ENCODE measurements at regions not wholly inside any gene's neighbourhood (a gene's known extent, or its start where the extent isn't known, plus 50 kb on each side); places are given as distances from the start of the nearest gene placed in this dataset.

DNA sequence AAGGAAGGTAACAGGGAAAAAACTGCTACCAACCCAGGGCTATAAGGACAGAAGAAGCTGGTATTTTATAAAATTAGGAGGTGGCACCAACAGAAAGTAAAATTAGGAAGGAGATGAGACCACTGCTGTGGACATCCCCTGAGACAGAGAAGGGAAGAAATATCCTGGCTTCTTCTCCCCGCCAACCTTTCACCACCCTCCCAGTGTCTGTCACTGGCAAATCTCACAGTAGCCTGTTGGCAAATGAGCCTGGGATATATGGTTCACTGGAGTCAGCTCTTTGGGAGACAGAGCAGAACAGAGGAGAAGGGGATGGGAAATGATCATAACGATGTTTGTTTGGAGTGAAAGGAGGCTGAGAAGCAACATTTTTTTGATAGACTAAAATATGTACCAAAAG is 190.9 kb upstream of the PACRGL start:
- H3K4me3 Mint-ChIP-seq (ENCODE audit: unreplicated experiment): no peak overlapping the region
- no peak overlapping the region for H3K27ac Mint-ChIP-seq (ENCODE audit: low read depth, unreplicated experiment)
- ChIA-PET CTCF (no interaction called here), POLR2A (no interaction called here)
- H3K4me1 Mint-ChIP-seq (ENCODE audit: insufficient read depth, unreplicated experiment): peaks cover 11% of the 10 kb centered on the region
- no TSS peak for BruUV-seq (replicated peaks)
- H3K27me3 Mint-ChIP-seq (ENCODE audit: insufficient read depth, unreplicated experiment): no peaks in the 10 kb centered on the region
- H3K9me3 Mint-ChIP-seq (ENCODE audit: unreplicated experiment): no peaks in the 10 kb centered on the region
- intact Hi-C loops (cut with micrococcal nuclease): no loop called here
- no peaks in the 10 kb centered on the region for H3K36me3 Mint-ChIP-seq (ENCODE audit: insufficient read depth, unreplicated experiment)
- TF ChIP-seq, protein P1, sequence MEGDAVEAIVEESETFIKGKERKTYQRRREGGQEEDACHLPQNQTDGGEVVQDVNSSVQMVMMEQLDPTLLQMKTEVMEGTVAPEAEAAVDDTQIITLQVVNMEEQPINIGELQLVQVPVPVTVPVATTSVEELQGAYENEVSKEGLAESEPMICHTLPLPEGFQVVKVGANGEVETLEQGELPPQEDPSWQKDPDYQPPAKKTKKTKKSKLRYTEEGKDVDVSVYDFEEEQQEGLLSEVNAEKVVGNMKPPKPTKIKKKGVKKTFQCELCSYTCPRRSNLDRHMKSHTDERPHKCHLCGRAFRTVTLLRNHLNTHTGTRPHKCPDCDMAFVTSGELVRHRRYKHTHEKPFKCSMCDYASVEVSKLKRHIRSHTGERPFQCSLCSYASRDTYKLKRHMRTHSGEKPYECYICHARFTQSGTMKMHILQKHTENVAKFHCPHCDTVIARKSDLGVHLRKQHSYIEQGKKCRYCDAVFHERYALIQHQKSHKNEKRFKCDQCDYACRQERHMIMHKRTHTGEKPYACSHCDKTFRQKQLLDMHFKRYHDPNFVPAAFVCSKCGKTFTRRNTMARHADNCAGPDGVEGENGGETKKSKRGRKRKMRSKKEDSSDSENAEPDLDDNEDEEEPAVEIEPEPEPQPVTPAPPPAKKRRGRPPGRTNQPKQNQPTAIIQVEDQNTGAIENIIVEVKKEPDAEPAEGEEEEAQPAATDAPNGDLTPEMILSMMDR (IDR thresholded peaks at IDR 0.05; ENCODE audit: unreplicated experiment): no peak
- DNase-seq (ENCODE audit: unreplicated experiment): no peak

DNA sequence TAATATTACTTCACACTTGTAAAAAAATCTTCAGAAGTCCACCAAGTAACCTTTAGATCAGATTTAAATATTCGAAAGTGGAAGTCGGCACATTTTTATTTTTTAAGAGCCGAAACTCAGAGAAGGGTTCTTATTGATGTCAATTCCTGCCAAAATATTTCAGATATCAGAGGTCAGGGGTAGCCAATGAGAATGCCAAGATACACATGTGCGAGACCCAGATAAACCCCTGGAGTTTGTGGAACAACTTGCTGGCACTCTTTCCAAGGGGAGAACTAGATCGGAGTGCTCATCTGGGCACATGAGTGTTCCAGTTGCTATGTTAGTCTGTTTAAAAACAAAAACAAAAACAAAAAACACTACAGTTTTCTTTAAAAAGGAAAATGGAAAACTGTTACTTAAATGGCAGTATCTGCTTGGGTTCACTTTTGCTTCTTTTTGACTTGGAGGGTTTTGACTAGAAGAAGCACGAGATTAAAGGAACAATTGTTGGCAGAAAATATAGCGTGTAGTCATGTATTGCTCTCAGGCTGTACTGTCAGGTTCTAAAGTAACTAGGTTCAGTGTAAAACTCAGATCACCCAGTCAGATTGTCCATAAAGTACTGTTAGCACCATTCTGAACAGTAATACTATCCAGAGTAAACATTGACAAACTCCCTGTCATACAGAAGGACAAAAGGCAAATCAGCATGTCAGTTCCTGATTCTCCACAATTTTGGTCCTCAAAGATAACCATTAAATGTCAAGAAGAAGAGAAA is 188.0 kb upstream of the PACRGL start:
- Mint-ChIP-seq H3K27me3 (ENCODE audit: insufficient read depth, unreplicated experiment) (no peaks in the 10 kb centered on the region), H3K4me3 (ENCODE audit: unreplicated experiment) (no peak overlapping the region), H3K9me3 (ENCODE audit: unreplicated experiment) (no peaks in the 10 kb centered on the region), H3K36me3 (ENCODE audit: insufficient read depth, unreplicated experiment) (no peaks in the 10 kb centered on the region), H3K4me1 (ENCODE audit: insufficient read depth, unreplicated experiment) (no peaks in the 10 kb centered on the region), H3K27ac (ENCODE audit: low read depth, unreplicated experiment) (no peak overlapping the region)
- TF ChIP-seq, protein P1 (IDR thresholded peaks at IDR 0.05; ENCODE audit: unreplicated experiment): no peak
- ChIA-PET POLR2A (no interaction called here), CTCF (interaction anchor here (0.7 to 1.7 kb wide), 3 partner anchors 21 to 32 kb away, joined by 4 to 5 read pairs (median 5); no protein-coding TSS in a partner anchor)
- no peak for DNase-seq (ENCODE audit: unreplicated experiment)
- intact Hi-C loops (cut with micrococcal nuclease): no loop called here
- BruUV-seq (replicated peaks): no TSS peak

DNA sequence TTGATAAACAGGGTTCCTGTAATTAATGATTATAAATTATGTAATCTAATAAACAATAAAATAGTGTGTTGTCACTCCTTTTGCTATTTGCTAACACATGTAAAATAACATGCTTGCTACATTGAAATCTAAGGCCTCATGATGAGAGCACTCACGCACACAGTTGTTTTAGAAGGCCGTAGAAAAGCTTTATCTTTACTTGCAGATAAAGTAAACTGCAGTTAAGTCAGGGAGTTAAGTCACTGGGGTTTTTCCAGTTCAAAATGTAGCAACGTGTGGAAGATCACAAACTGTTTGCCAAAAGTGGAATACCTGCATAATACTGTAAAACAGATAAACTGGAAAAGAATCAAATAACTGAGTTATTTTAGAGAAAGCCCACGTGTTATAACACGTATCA is 187.3 kb upstream of the PACRGL start:
- Mint-ChIP-seq H3K9me3 (ENCODE audit: unreplicated experiment) (no peaks in the 10 kb centered on the region), H3K4me3 (ENCODE audit: unreplicated experiment) (no peak overlapping the region), H3K27me3 (ENCODE audit: insufficient read depth, unreplicated experiment) (no peaks in the 10 kb centered on the region), H3K4me1 (ENCODE audit: insufficient read depth, unreplicated experiment) (no peaks in the 10 kb centered on the region), H3K36me3 (ENCODE audit: insufficient read depth, unreplicated experiment) (no peaks in the 10 kb centered on the region), H3K27ac (ENCODE audit: low read depth, unreplicated experiment) (no peak overlapping the region)
- CTCF ChIA-PET: interaction anchor here (0.7 to 1.7 kb wide), 2 partner anchors 24 to 31 kb away, joined by 5 read pairs; no protein-coding TSS in a partner anchor
- POLR2A ChIA-PET: no interaction called here
- BruUV-seq (replicated peaks): no TSS peak
- TF ChIP-seq, protein P1 (IDR thresholded peaks at IDR 0.05; ENCODE audit: unreplicated experiment): no peak
- intact Hi-C loops (cut with micrococcal nuclease): no loop called here
- no peak for DNase-seq (ENCODE audit: unreplicated experiment)

DNA sequence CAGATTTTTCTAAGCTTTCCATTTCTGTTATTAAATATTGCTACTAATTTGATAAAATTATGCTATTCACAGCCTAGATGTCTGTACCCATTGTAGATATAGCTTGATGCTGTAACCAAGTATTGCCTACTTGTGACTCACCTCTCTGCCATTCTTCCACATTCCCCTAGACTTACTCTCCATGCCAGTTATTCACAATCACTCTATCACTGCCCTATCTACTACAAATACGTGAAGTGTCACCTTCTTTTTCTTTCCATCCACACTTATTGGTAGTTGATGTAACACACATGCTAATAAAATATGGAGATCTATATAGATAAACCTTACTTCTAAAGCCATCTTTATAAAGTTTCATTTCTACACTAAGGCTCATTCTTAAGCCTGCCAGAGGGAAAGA is 179.4 kb upstream of the PACRGL start:
- ChIA-PET CTCF (interaction anchor here (0.7 kb wide), 1 partner anchor 100 kb away, joined by 3 read pairs; no protein-coding TSS in a partner anchor), POLR2A (no interaction called here)
- DNase-seq (ENCODE audit: unreplicated experiment): peak; percentile 49

More for the DNA sequence above, 179.4 kb upstream of the PACRGL start:
- no peaks in the 10 kb centered on the region for H3K9me3 Mint-ChIP-seq (ENCODE audit: unreplicated experiment)
- BruUV-seq (replicated peaks): no TSS peak
- TF ChIP-seq, protein P1 (IDR thresholded peaks at IDR 0.05; ENCODE audit: unreplicated experiment): no peak
- H3K4me3 Mint-ChIP-seq (ENCODE audit: unreplicated experiment): no peak overlapping the region
- intact Hi-C loops (cut with micrococcal nuclease): no loop called here
- no peaks in the 10 kb centered on the region for H3K27me3 Mint-ChIP-seq (ENCODE audit: insufficient read depth, unreplicated experiment)
- H3K36me3 Mint-ChIP-seq (ENCODE audit: insufficient read depth, unreplicated experiment): no peaks in the 10 kb centered on the region
- H3K4me1 Mint-ChIP-seq (ENCODE audit: insufficient read depth, unreplicated experiment): peaks cover 7% of the 10 kb centered on the region
- no peak overlapping the region for H3K27ac Mint-ChIP-seq (ENCODE audit: low read depth, unreplicated experiment)
